ENCODE measurements at regions not wholly inside any gene's neighbourhood (a gene's known extent, or its start where the extent isn't known, plus 50 kb on each side); places are given as distances from the start of the nearest gene placed in this dataset.
A peak's percentile ranks its signal among the peaks of the same experiment; 100 is the strongest.

DNA sequence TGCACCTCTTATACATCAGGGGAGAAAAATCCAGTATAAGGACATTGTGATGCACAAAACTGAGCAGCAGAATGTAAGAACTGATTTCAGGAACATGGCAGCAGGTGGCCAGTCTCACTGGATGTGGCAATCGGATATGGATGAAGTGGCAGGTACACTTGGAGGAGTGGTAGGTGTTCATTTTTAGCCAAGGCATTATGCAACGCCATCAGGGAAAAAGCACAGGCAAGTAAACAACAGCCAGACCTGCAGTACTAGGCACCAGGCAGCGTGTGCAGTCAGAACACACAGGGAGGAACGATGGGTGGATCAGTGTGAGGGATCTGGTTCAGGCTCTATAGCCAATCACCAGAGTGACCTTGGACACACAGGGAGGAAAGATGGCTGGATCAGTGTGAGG is 77.4 kb upstream of the GCFC2 start:
- in situ Hi-C loops (cut with HindIII; ENCODE audit: low pct_unique_long_range_greater_than_20kb, low sequenced_read_pairs): no loop called here
- DNase-seq (ENCODE audit: low read depth): no peak

DNA sequence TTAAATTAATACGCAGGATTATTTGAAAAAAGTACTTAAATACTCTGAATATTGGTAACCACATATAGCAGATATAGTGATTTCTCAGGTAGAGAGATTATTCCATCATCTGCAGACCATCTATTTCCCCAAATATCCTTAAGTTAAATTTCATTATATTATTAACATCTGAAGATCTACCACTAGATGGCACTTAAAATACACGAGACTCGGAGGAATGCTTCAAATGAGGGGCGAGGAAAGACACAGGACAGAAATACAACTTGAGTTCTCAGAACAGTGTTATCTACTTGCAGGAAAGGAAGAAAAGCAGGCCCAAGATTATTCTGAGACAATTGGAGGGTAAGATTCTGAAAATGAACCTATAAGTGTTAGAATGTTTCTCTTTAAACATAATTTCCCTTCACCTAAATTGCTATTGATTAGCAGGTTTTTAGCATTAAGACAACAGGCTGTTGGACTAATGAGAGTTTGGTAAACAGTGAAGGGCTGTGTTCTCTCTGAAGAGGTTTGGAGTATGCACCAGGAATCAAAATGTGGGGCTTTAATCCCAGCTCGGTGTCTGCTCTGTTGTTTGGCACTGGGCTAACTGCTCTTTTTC is 76.9 kb upstream of the GCFC2 start:
- peak; percentile 28 for DNase-seq (ENCODE audit: low read depth)
- in situ Hi-C loops (cut with HindIII; ENCODE audit: low pct_unique_long_range_greater_than_20kb, low sequenced_read_pairs): no loop called here

DNA sequence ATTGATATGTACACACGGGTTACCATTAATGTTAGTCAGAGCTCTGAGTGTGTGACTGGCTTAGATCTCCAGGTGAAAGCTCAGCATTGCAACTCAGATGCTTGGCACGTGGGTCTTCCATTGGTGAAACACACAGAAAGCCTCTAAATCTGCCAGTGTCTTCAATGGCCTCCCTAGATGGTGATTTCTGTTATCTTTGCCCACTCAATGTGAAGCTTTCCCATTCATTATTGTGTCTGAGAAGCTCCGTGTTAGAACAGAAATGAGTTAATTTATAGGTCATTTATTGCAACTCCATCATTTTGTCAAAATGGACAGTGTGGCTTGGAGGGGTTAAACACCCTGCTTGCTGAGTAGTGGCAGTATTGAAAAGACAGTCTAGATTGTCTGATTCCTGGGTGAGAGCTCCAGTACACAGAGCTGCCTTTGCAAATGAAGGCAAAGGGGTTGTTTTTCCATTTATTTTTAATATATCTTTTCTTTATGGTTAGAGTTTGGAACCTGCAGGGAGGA is 64.7 kb upstream of the GCFC2 start:
- in situ Hi-C loops (cut with HindIII; ENCODE audit: low pct_unique_long_range_greater_than_20kb, low sequenced_read_pairs): no loop called here
- no peak for DNase-seq (ENCODE audit: low read depth)

DNA sequence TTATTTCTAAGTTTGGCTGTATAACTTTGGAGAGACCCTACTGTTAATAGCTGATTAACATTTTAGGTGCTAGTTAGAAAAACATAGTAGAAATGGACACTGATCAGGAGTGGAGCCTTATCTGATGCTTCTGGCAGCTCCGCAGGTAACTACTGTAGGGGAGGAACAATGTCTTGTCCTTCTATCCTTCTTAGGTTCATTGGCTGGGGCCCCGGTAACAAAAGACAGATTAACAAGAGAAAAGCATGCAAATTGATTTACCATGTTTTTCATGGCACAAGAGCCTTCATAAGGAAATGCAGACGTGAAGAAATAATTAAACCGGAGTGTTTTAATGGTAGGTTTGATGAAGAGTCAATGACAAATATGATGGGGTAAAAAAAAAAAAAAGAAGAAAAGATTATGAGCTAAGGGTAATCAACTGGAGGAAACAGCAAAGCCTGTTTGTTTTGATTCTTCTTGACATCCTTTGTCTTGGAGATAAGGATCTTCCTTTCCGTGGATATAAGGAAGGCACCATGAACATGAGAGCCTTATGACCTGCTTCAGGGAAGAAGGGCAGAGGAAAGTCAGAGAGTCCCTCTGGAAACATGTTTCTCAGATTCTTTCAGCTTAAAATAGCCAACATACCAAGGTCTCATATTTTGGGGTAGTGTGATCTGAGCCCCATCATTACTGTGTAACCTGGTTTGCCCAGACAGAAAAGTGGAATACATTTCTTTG is 62.4 kb upstream of the GCFC2 start:
- in situ Hi-C loops (cut with HindIII; ENCODE audit: low pct_unique_long_range_greater_than_20kb, low sequenced_read_pairs): no loop called here
- no peak for DNase-seq (ENCODE audit: low read depth)

DNA sequence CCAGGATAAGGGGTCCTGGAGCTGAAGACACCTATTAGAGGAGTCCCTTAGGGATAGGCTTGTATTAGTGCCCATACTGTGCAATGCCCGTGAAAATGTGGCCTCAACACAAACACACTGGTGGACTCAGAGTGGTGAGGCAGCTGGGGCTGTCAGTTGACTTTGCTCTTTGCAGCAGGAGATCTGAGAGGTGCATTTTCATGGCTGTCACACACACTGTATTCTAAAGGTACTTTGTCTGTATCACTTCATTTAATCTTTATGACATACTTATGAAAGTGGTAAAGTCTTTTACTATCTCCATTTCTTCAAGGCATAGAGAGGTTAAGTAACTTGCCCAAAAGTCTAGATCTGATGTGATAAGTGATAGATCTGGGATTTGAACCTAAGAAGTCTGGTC is 55.1 kb upstream of the GCFC2 start:
- in situ Hi-C loops (cut with HindIII; ENCODE audit: low pct_unique_long_range_greater_than_20kb, low sequenced_read_pairs): no loop called here
- no peak for DNase-seq (ENCODE audit: low read depth)

DNA sequence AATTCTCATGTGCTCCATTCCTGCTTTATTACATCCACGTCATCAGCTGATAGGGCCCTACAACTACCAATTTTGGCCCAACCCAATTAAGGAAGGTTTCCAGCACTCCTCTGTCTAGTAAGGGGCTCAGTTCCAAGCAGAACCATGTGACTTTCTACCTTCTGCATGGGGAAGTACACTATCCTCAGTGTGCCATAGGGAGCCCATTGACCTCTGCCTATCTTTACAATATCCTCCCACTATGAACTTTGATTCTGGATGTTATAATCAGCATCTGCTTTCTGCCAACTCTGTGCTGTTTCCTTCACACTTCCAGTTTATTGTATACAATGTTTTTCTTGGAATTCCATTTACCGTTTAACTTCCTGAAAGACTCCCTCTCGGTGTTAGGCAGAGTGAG is 53.9 kb upstream of the GCFC2 start:
- no peak for DNase-seq (ENCODE audit: low read depth)
- in situ Hi-C loops (cut with HindIII; ENCODE audit: low pct_unique_long_range_greater_than_20kb, low sequenced_read_pairs): no loop called here

Data from Caki2 (cell line).